ENCODE measurements at regions not wholly inside any gene's neighbourhood (a gene's known extent, or its start where the extent isn't known, plus 50 kb on each side); places are given as distances from the start of the nearest gene placed in this dataset.

GRCh38 chr6:11412011-11412424 lies 125.5 kb upstream of the TMEM170B start:
- intact Hi-C loops (cut with DNase I): no loop called here
- no peaks in the 10 kb centered on the region for H3K27me3 ChIP-seq
- TF ChIP-seq CTCF (IDR thresholded peaks at IDR 0.05): no peak
- H3K27ac ChIP-seq: peak overlapping the region; percentile 6
- no peak for DNase-seq
- H3K36me3 ChIP-seq: no peaks in the 10 kb centered on the region
- H3K4me3 ChIP-seq: no peak overlapping the region
- no peaks in the 10 kb centered on the region for H3K9me3 ChIP-seq
- ATAC-seq: peak; percentile 17
- peaks cover 11% of the 10 kb centered on the region for H3K4me1 ChIP-seq

GRCh38 chr6:11411593-11411992 lies 126.0 kb upstream of the TMEM170B start:
- no peak for DNase-seq
- Histone ChIP-seq H3K9me3 (no peaks in the 10 kb centered on the region), H3K27ac (peak overlapping the region; percentile 7), H3K36me3 (no peaks in the 10 kb centered on the region), H3K4me3 (no peak overlapping the region), H3K27me3 (no peaks in the 10 kb centered on the region), H3K4me1 (peaks cover 11% of the 10 kb centered on the region)
- TF ChIP-seq CTCF (IDR thresholded peaks at IDR 0.05): no peak
- ATAC-seq: no peak
- intact Hi-C loops (cut with DNase I): no loop called here

- no peak for ATAC-seq
- no peak for TF ChIP-seq CTCF (IDR thresholded peaks at IDR 0.05)
- Histone ChIP-seq H3K27ac (no peak overlapping the region), H3K27me3 (no peaks in the 10 kb centered on the region), H3K4me3 (no peak overlapping the region), H3K36me3 (no peaks in the 10 kb centered on the region), H3K4me1 (peaks cover 11% of the 10 kb centered on the region), H3K9me3 (no peaks in the 10 kb centered on the region)
- intact Hi-C loops (cut with DNase I): no loop called here
- DNase-seq: no peak
Measured at GRCh38 chr6:11410539-11411307, 126.8 kb upstream of the TMEM170B start.

GRCh38 chr6:11409371-11409770 lies 128.2 kb upstream of the TMEM170B start:
- Histone ChIP-seq H3K27ac (no peak overlapping the region), H3K27me3 (no peaks in the 10 kb centered on the region), H3K4me3 (no peak overlapping the region), H3K36me3 (no peaks in the 10 kb centered on the region), H3K9me3 (no peaks in the 10 kb centered on the region), H3K4me1 (peaks cover 20% of the 10 kb centered on the region)
- ATAC-seq (no peak), DNase-seq (no peak)
- intact Hi-C loops (cut with DNase I): no loop called here
- TF ChIP-seq CTCF (IDR thresholded peaks at IDR 0.05): no peak

GRCh38 chr6:11407414-11407813 lies 130.1 kb upstream of the TMEM170B start:
- no peaks in the 10 kb centered on the region for H3K27me3 ChIP-seq
- no peak overlapping the region for H3K4me3 ChIP-seq
- H3K9me3 ChIP-seq: no peaks in the 10 kb centered on the region
- TF ChIP-seq CTCF (IDR thresholded peaks at IDR 0.05): no peak
- intact Hi-C loops (cut with DNase I): no loop called here
- no peaks in the 10 kb centered on the region for H3K36me3 ChIP-seq
- H3K27ac ChIP-seq: no peak overlapping the region
- peaks cover 18% of the 10 kb centered on the region for H3K4me1 ChIP-seq
- ATAC-seq (peak; percentile 33), DNase-seq (no peak)

Measured in upper lobe of right lung (tissue), 1 donor.